ENCODE measurements at regions not wholly inside any gene's neighbourhood (a gene's known extent, or its start where the extent isn't known, plus 50 kb on each side); places are given as distances from the start of the nearest gene placed in this dataset.

DNA sequence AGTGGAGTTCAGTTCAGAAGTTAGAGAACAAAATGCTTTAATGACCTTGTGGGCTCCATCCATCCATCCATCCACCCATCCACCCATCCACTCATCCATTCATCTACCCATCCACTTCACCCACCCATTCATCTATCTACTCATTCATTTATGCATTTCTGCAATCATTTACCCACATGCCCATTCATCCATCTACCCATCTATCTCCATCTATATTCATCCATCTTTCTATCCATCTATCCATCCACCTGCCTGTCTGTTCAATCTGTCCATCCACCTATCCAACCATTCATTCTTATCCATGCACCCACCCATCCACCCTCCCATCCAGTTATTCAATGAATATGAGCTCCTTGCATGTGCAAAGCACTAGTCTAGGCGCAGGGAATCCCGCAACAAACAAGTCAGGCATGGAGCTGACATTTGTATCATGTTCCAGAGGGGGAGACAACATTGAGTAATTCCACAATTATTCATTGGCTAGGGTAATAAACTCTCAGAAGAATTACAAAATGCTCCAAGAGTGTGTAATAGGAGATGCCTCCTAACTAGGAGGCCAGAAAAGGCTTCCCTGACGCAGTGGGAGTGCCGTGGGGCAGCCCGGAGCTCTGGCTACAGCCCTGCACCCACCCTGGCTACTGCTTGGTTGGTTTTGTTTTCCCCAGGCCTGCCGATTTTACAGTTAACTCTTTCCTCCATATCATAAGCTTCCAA is 211.2 kb downstream of the NXNL2 start:
- peak; percentile 97 for DNase-seq (ENCODE audit: low read depth)
- no peak for TF ChIP-seq CTCF (conservative IDR thresholded peaks at IDR 0.05; ENCODE audit: control insufficient read depth, insufficient read depth, low read depth, low read length)
- H3K4me3 ChIP-seq (ENCODE audit: control insufficient read depth, low read depth, low read length), result no peak overlapping the region

- no peak for DNase-seq (ENCODE audit: low read depth)
- no peak overlapping the region for H3K4me3 ChIP-seq (ENCODE audit: control insufficient read depth, low read depth, low read length)
- no peak for TF ChIP-seq CTCF (conservative IDR thresholded peaks at IDR 0.05; ENCODE audit: control insufficient read depth, insufficient read depth, low read depth, low read length)
These were observed 211.9 kb downstream of the NXNL2 start for GRCh38 chr9:88746743-88747398.

DNA sequence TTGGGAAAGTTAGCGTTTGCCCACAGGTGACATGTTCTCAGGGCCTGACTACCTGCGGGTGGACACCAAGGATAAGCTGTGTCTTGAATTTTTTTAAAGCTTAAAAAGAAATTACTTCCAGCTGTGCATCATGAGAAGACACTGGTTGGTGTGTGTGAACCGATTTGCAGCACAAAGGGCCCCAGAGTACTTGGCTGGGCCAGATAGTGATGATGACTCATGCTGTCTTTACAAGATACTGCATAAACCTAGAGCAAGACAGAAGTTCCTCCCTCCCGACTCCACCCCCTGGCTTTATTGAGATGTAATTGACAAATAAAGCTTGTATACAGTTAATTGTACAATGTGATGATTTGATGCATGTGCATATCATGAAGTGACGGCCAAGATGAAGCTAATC is 212.8 kb downstream of the NXNL2 start:
- no peak for TF ChIP-seq CTCF (conservative IDR thresholded peaks at IDR 0.05; ENCODE audit: control insufficient read depth, insufficient read depth, low read depth, low read length)

GRCh38 chr9:88748566-88749261 is 213.7 kb downstream of the NXNL2 start:
- DNase-seq (ENCODE audit: low read depth), result peak; percentile 94
- no peak overlapping the region for H3K4me3 ChIP-seq (ENCODE audit: control insufficient read depth, low read depth, low read length)
- TF ChIP-seq CTCF (conservative IDR thresholded peaks at IDR 0.05; ENCODE audit: control insufficient read depth, insufficient read depth, low read depth, low read length), result no peak

More for the DNA sequence above, 212.8 kb downstream of the NXNL2 start:
- DNase-seq (ENCODE audit: low read depth), result peak; percentile 99
- H3K4me3 ChIP-seq (ENCODE audit: control insufficient read depth, low read depth, low read length), result no peak overlapping the region

DNA sequence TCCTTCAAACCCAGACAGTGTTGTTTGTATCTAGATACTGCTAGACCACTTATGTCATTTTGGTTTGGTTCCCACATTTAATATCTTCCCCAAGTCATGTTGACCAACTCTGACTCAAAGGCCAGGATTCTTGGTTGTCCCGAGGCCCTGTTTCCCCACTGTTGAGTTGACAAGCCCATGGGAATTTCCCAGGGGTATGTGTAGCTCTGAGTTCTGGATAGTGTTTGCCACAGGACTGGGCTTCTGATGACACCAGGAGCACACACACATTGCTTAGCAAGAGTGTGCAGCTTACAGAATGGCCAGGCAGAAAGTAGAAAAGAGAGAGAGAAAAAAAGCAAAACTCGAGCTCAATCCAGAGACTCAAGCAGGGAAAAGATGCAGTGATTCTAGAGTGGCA is 214.4 kb downstream of the NXNL2 start:
- no peak overlapping the region for H3K4me3 ChIP-seq (ENCODE audit: control insufficient read depth, low read depth, low read length)
- no peak for TF ChIP-seq CTCF (conservative IDR thresholded peaks at IDR 0.05; ENCODE audit: control insufficient read depth, insufficient read depth, low read depth, low read length)
- peak; percentile 86 for DNase-seq (ENCODE audit: low read depth)

DNA sequence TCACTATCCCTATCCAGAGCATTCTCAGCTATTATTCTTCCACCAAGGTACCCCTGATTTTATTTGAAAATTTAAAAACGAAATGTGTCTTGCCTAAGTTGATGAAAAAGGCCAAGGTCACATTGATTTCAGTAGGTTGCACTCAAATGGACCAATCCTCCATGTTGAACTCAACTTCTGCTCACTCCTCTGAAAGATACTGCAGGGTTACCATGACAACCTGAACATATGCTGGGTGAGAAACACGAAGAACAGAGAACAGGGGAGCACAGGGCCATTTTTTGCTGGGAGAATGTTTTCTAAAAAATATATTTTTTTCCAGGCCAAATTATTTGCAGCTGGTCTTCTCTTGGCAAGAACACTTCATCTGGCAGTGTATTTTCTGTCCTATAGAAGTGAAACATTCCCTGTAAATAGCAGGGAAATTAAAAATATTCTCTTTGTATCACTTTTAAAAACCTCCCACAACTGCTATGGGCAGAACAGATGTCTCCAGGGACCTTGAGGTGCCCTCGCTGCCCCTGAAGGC is 215.9 kb downstream of the NXNL2 start:
- DNase-seq (ENCODE audit: low read depth), result no peak
- no peak for TF ChIP-seq CTCF (conservative IDR thresholded peaks at IDR 0.05; ENCODE audit: control insufficient read depth, insufficient read depth, low read depth, low read length)

More for the DNA sequence above, 215.9 kb downstream of the NXNL2 start:
- no peak overlapping the region for H3K4me3 ChIP-seq (ENCODE audit: control insufficient read depth, low read depth, low read length)

Data from fibroblast of mammary gland (primary cell).